Right cardiac atrium (tissue), 5 donors: ENCODE measurements at regions not wholly inside any gene's neighbourhood (a gene's known extent, or its start where the extent isn't known, plus 50 kb on each side); places are given as distances from the start of the nearest gene placed in this dataset.
A peak's percentile ranks its signal among the peaks of the same experiment; 100 is the strongest.
"Not testable (repeated sequence)": the region's sequence is repeated elsewhere in the genome, so short reads cannot be mapped to it uniquely, and the experiment has no call there.

Experiments
- ATAC-seq, 2 donors: fragments of 200-7000 bp; cut with Tn5 transposase; one replicate each; pipeline versions ENCODE4 v1.8.0 to v1.9.1; 2020; ENCODE audit warnings: moderate library complexity in 2 of 2, mild to moderate bottlenecking in 1 of 2
- DNase-seq, 3 donors: peaks; one replicate each; pipeline ENCODE4 v3.0.0-alpha.2; 2020
- H3K27ac ChIP-seq: one replicate; pipeline ENCODE4 v1.5.1; 2013; ENCODE audit warnings: mild to moderate bottlenecking, low read length, control low read depth, moderate library complexity
- H3K27me3 ChIP-seq: one replicate; pipeline ENCODE4 v1.6.1; 2013; ENCODE audit not compliant: control insufficient read depth, insufficient read depth
- H3K4me1 ChIP-seq: one replicate; pipeline ENCODE4 v1.6.1; 2013; ENCODE audit warnings: low read length; ENCODE audit not compliant: control insufficient read depth, insufficient read depth
- H3K4me3 ChIP-seq: one replicate; pipeline ENCODE4 v1.5.1; 2013; ENCODE audit warnings: low read length, control low read depth
- H3K9me3 ChIP-seq: one replicate; pipeline ENCODE4 v1.6.1; 2013; ENCODE audit warnings: low read length; ENCODE audit not compliant: control insufficient read depth
- WGBS: extraction: QIAGEN DNeasy Blood & Tissue Kit; methylation state at CpG from one replicate; pipeline ENCODE4 v1.1.7; 2013; 5-methylcytosine and 5-hydroxymethylcytosine counted together
- intact Hi-C, 4 donors: fragments of 100-400 bp; cut with DNase I; formaldehyde crosslinking; loops; one replicate each; pipeline versions ENCODE4 v1.11.0 to v1.14.0; 2022 to 2023
- donor health status: healthy with polysubstance abuse.
- donor health status: DM: no; HTN: yes; CAD: no.
- donor health status: DM: no; HTN: no; CAD: no.
- donor health status: DM: no; HTN: yes; CAD: no; lungs with severe emphysema.
- donor health status: DM: yes; HTN: yes; CAD: no.

- Histone ChIP-seq H3K4me1 (no peaks in the 10 kb centered on the region), H3K9me3 (no peaks in the 10 kb centered on the region), H3K27ac (no peak overlapping the region), H3K4me3 (no peak overlapping the region), H3K27me3 (no peaks in the 10 kb centered on the region)
- 61% methylated on average over 3 of the region's 3 CpGs for WGBS
- ATAC-seq (no peak), DNase-seq (no peak)
- intact Hi-C loops: no loop called here
Observed at GRCh38 chr9:90198956-90199355, 443.7 kb downstream of the DIRAS2 start.

- no peak overlapping the region for H3K4me3 ChIP-seq
- no peaks in the 10 kb centered on the region for H3K4me1 ChIP-seq
- DNase-seq: no peak
- no peak for ATAC-seq
- intact Hi-C loops: no loop called here
- 48% methylated on average over 2 of the region's 2 CpGs for WGBS
- no peaks in the 10 kb centered on the region for H3K27me3 ChIP-seq
- H3K9me3 ChIP-seq: no peaks in the 10 kb centered on the region
- no peak overlapping the region for H3K27ac ChIP-seq
Observed at GRCh38 chr9:90201766-90202165, 440.9 kb downstream of the DIRAS2 start.

- H3K4me3 ChIP-seq: no peak overlapping the region
- WGBS: 74% methylated on average over 7 of the region's 7 CpGs
- no peaks in the 10 kb centered on the region for H3K27me3 ChIP-seq
Observed at GRCh38 chr9:90204128-90204831, 438.3 kb downstream of the DIRAS2 start.

GRCh38 chr9:90213045-90213444 lies 429.6 kb downstream of the DIRAS2 start:
- H3K4me3 ChIP-seq, intact Hi-C loops, H3K9me3 ChIP-seq, H3K27ac ChIP-seq, ATAC-seq, H3K27me3 ChIP-seq, H3K4me1 ChIP-seq: not testable (repeated sequence)
- peak; percentile 16 to 69 (median 63) for DNase-seq
- WGBS: 58% methylated on average over 9 of the region's 9 CpGs

More at GRCh38 chr9:90204128-90204831, 438.3 kb downstream of the DIRAS2 start:
- no peaks in the 10 kb centered on the region for H3K4me1 ChIP-seq
- H3K27ac ChIP-seq: no peak overlapping the region
- DNase-seq (no peak), ATAC-seq (no peak)
- H3K9me3 ChIP-seq: no peaks in the 10 kb centered on the region
- intact Hi-C loops: no loop called here

GRCh38 chr9:90219548-90220118 lies 423.0 kb downstream of the DIRAS2 start:
- Histone ChIP-seq H3K27ac (no peak overlapping the region), H3K4me1 (no peaks in the 10 kb centered on the region), H3K9me3 (no peaks in the 10 kb centered on the region), H3K27me3 (no peaks in the 10 kb centered on the region), H3K4me3 (no peak overlapping the region)
- ATAC-seq (no peak), DNase-seq (peak in 1 of 3 donors; percentile 17)
- 16% methylated on average over 27 of the region's 27 CpGs for WGBS
- intact Hi-C loops: no loop called here

- H3K27me3 ChIP-seq, H3K9me3 ChIP-seq, H3K4me3 ChIP-seq, H3K4me1 ChIP-seq, intact Hi-C loops, ATAC-seq, DNase-seq, H3K27ac ChIP-seq: not testable (repeated sequence)
- 78% methylated on average over 18 of the region's 18 CpGs for WGBS
Observed at GRCh38 chr9:90221899-90222298, 420.7 kb downstream of the DIRAS2 start.

GRCh38 chr9:90226839-90227338 lies 415.7 kb downstream of the DIRAS2 start:
- intact Hi-C loops, H3K4me1 ChIP-seq, H3K27me3 ChIP-seq, H3K27ac ChIP-seq, H3K9me3 ChIP-seq, H3K4me3 ChIP-seq, ATAC-seq: not testable (repeated sequence)
- DNase-seq: peak in 1 of 3 donors; percentile 22
- WGBS: 49% methylated on average over 10 of the region's 10 CpGs

GRCh38 chr9:90233081-90233480 lies 409.5 kb downstream of the DIRAS2 start:
- DNase-seq, H3K27me3 ChIP-seq, ATAC-seq, H3K4me1 ChIP-seq, H3K9me3 ChIP-seq, H3K27ac ChIP-seq, H3K4me3 ChIP-seq, intact Hi-C loops: not testable (repeated sequence)
- 88% methylated on average over 4 of the region's 4 CpGs for WGBS

- Histone ChIP-seq H3K4me3 (no peak overlapping the region), H3K4me1 (no peaks in the 10 kb centered on the region), H3K9me3 (no peaks in the 10 kb centered on the region), H3K27ac (no peak overlapping the region), H3K27me3 (no peaks in the 10 kb centered on the region)
- intact Hi-C loops: no loop called here
- DNase-seq: no peak
- no peak for ATAC-seq
- WGBS: 82% methylated on average over 7 of the region's 7 CpGs
Observed at GRCh38 chr9:90240541-90240940, 402.1 kb downstream of the DIRAS2 start.

- no peak overlapping the region for H3K27ac ChIP-seq
- no peak overlapping the region for H3K4me3 ChIP-seq
- 57% methylated on average over 3 of the region's 3 CpGs for WGBS
- intact Hi-C loops: no loop called here
- H3K9me3 ChIP-seq: no peaks in the 10 kb centered on the region
- no peaks in the 10 kb centered on the region for H3K4me1 ChIP-seq
- ATAC-seq (no peak), DNase-seq (no peak)
- no peaks in the 10 kb centered on the region for H3K27me3 ChIP-seq
Observed at GRCh38 chr9:90245661-90246060, 397.0 kb downstream of the DIRAS2 start.

- no peaks in the 10 kb centered on the region for H3K27me3 ChIP-seq
- no peaks in the 10 kb centered on the region for H3K4me1 ChIP-seq
- no peak overlapping the region for H3K4me3 ChIP-seq
- DNase-seq (no peak), ATAC-seq (no peak)
- H3K27ac ChIP-seq: no peak overlapping the region
- intact Hi-C loops: no loop called here
- no peaks in the 10 kb centered on the region for H3K9me3 ChIP-seq
Observed at GRCh38 chr9:90249094-90249493, 393.5 kb downstream of the DIRAS2 start.
